GM08714 (cell line): ENCODE measurements at regions not wholly inside any gene's neighbourhood (a gene's known extent, or its start where the extent isn't known, plus 50 kb on each side); places are given as distances from the start of the nearest gene placed in this dataset.

Source experiments
- H3K4me3 ChIP-seq: fragments of 200-500 bp; sonication (Bioruptor generic); 2 replicates; pipeline ENCODE4 v1.5.1; 2014; ENCODE audit warnings: mild to moderate bottlenecking, low read length, inconsistent platforms
- ZNF274 ChIP-seq: IDR thresholded peaks from 2 replicates; pipeline ENCODE4 v1.6.1; 2012; ENCODE audit warnings: mild to moderate bottlenecking, low read depth, low read length

DNA sequence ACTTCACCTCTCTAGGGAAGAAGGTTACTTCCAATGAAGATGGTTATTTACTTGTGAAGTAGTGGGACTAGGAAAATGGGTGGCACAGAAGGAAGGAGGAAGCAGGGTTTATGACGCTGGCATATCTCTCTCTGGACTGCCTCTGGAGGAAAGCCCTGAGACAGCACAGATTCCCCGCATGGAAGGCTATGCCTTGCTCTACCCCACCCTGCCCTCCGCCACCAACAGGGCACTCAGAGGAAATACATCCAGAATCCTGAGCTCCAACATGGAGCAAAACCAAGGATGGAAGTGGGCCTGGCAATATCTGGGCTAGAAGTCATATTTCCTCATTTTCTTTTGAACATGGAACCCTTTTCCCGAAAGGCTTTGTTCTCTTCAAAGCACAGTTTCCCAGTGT is 346.9 kb downstream of the ZSWIM6 start:
- H3K4me3 ChIP-seq = no peak overlapping the region
- no peak for TF ChIP-seq ZNF274

- H3K4me3 ChIP-seq = no peak overlapping the region
- TF ChIP-seq ZNF274 = no peak
Measured at GRCh38 chr5:61679562-61679961, 347.5 kb downstream of the ZSWIM6 start.

GRCh38 chr5:61680247-61680646 is 348.2 kb downstream of the ZSWIM6 start:
- H3K4me3 ChIP-seq = no peak overlapping the region
- no peak for TF ChIP-seq ZNF274

GRCh38 chr5:61683148-61683547 is 351.1 kb downstream of the ZSWIM6 start:
- TF ChIP-seq ZNF274 = no peak
- H3K4me3 ChIP-seq = no peak overlapping the region

- no peak for TF ChIP-seq ZNF274
- no peak overlapping the region for H3K4me3 ChIP-seq
Measured at GRCh38 chr5:61683926-61684325, 351.9 kb downstream of the ZSWIM6 start.

GRCh38 chr5:61686491-61687257 is 354.6 kb downstream of the ZSWIM6 start:
- H3K4me3 ChIP-seq = no peak overlapping the region
- TF ChIP-seq ZNF274 = no peak

GRCh38 chr5:61687371-61687770 is 355.3 kb downstream of the ZSWIM6 start:
- no peak overlapping the region for H3K4me3 ChIP-seq
- TF ChIP-seq ZNF274 = no peak

- no peak for TF ChIP-seq ZNF274
- H3K4me3 ChIP-seq = no peak overlapping the region
Measured at GRCh38 chr5:61689153-61689846, 357.2 kb downstream of the ZSWIM6 start.

DNA sequence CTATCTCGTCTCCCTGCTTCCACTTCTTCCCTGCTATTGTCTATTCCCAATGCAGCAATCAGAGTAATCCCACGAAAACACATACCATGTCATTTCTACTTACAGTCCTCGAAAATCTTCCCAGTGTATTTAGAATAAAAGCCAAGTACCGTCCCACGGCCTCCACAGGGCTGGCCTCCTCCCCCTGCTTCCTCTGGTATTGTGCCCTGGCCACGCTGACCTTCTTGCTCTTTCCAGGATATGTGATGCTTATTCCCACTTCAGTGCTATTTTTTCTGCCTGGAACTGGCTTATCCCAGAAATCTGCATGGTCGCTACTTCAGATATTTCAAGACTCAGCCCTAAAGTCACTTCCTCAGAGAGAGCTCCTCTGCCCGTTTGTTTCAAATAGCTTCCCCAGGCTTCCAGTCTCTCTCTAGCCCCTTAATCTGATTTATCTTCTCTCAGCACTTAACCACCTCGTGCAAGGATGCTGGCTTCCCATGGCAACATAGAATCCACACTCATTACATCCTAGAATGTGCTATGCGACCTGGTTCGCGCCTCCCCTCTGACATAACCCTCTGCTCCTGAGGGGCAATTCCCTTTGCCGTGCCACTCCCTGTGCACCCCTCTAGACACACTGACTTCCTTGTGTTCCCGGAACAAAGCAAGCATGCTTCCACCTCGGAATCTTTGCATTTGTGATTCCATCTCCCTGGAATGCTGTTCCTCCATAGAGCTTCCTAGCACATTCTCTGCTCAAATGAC is 365.9 kb downstream of the ZSWIM6 start:
- TF ChIP-seq ZNF274 = no peak
- no peak overlapping the region for H3K4me3 ChIP-seq

DNA sequence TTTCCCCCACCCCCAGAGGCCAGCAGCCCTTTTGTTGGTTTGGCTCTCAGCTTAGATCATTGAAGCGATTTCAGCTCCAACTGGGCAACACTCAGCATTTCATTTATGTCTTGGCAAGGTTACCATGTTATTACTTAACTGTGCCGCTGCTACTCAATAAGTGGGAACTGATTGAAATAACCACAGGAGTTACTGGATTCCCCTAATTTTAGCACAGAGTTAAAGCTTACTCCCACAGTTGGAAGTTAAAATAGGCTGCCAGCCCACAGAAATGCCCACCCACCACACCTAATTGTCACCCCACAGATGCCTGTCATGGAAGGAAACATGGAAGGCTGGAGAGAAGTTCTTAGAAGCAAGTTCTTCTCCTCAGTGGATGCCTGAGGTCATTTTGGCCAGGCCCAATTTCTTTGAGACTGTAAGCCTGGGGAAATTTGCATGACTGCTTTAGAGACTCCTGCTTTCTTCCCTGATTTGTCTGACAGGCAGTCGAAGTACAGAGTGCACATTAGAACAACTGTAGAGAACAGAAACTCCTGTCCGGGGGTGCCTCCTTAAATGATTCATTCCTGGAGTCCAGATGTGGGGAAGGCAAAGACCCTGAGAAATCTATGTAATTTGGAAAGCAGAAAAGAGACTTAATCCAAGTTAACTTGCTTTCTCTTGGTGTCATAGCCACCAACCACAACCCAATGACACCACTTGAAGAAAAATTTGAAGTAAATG is 370.0 kb downstream of the ZSWIM6 start:
- no peak overlapping the region for H3K4me3 ChIP-seq
- TF ChIP-seq ZNF274 = no peak

GRCh38 chr5:61702784-61703183 is 370.7 kb downstream of the ZSWIM6 start:
- no peak overlapping the region for H3K4me3 ChIP-seq
- TF ChIP-seq ZNF274 = no peak

DNA sequence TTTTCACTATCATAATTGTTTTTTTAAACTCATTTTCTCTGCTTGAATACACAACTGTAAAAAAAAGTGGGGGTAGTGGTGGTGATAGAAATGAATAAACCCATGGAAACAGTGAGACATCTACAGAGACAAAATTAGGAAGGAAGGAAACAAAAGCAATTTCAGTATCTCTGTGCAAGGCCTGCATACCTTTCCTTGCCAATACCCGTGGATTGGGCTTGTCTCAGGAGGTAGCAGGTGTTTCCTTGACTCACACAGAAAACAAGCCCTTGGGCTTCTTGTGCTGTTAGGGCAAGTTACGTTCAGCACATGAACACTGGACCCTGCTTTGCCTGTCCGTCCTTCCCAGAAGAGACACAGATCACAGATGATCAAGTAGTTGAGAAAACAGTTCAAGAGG is 372.2 kb downstream of the ZSWIM6 start:
- no peak for TF ChIP-seq ZNF274
- H3K4me3 ChIP-seq = no peak overlapping the region

DNA sequence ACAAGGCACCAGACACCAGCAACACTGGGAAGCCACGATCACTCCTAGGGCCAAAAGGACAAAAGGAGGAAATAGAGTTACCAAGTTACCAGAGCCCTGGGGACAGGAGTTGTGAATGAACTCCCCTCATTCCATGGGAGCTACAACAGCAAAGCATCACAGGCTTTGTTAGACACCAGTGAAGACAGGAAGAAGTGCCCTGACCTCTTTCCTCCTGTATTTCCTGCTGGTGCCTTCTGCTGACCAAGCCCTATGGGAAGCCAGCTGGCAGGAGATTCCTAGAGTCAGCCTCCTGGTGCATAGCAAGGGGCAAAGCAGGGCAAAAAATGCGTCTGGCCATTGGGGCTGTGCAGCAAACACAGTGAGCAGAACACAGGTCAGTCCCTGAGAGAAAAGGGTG is 374.7 kb downstream of the ZSWIM6 start:
- no peak for TF ChIP-seq ZNF274
- H3K4me3 ChIP-seq = no peak overlapping the region

- no peak for TF ChIP-seq ZNF274
- H3K4me3 ChIP-seq = no peak overlapping the region
Measured at GRCh38 chr5:61719124-61719523, 387.1 kb downstream of the ZSWIM6 start.
